ENCODE measurements at regions not wholly inside any gene's neighbourhood (a gene's known extent, or its start where the extent isn't known, plus 50 kb on each side); places are given as distances from the start of the nearest gene placed in this dataset.

DNA sequence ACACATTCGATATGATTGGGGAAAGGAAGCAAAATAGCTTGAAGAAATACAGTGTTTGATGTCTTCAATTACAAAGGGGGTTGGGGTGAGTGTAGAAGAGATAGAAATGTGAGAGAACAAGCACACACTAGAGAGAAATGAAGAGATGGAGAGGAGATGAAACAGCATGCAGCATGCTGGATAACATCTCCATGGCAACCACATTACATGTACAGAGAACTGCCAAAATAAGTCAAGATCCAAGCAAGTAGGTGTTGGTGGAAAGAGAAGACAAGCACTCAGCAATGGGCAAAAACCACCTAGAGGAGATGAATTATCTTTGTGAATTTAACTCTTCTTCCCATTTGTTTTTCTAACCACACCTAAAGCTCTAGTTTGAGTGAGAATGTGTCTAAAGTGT lies 289.8 kb downstream of the GRIN2B start:
- no peak for TF ChIP-seq PHF8 (IDR thresholded peaks at IDR 0.05; ENCODE audit: borderline replicate concordance, low read depth)
- TF ChIP-seq, protein P1, sequence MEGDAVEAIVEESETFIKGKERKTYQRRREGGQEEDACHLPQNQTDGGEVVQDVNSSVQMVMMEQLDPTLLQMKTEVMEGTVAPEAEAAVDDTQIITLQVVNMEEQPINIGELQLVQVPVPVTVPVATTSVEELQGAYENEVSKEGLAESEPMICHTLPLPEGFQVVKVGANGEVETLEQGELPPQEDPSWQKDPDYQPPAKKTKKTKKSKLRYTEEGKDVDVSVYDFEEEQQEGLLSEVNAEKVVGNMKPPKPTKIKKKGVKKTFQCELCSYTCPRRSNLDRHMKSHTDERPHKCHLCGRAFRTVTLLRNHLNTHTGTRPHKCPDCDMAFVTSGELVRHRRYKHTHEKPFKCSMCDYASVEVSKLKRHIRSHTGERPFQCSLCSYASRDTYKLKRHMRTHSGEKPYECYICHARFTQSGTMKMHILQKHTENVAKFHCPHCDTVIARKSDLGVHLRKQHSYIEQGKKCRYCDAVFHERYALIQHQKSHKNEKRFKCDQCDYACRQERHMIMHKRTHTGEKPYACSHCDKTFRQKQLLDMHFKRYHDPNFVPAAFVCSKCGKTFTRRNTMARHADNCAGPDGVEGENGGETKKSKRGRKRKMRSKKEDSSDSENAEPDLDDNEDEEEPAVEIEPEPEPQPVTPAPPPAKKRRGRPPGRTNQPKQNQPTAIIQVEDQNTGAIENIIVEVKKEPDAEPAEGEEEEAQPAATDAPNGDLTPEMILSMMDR (IDR thresholded peaks at IDR 0.05): no peak
- TF ChIP-seq, protein P2, sequence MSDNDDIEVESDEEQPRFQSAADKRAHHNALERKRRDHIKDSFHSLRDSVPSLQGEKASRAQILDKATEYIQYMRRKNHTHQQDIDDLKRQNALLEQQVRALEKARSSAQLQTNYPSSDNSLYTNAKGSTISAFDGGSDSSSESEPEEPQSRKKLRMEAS (IDR thresholded peaks at IDR 0.05): no peak

All from A549 (cell line).